ENCODE measurements at regions not wholly inside any gene's neighbourhood (a gene's known extent, or its start where the extent isn't known, plus 50 kb on each side); places are given as distances from the start of the nearest gene placed in this dataset.

DNA sequence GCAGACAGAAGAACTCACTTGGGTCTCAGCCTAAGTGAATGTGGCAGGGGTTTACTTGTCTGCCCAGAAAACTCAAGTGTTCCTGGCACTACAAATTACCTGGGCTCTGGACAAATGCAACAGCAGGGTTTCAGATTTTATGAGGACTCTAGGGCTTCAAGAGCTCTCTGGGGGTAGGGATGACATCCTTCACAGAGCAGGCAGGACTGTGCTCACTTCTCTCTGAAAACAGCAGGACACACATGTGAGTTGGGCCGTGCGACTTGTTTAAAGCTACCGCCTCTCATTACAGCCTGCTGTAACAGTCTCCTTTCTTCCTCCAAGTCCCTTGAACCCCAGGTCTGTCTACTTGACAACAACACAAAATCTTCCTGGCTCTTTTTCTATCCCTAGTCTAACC lies 212.6 kb downstream of the EN1 start:
- H3K79me2 ChIP-seq (ENCODE audit: control insufficient read depth, insufficient read depth, low read length), result no peaks in the 10 kb centered on the region
- POLR2A ChIA-PET, result no interaction called here
- FAIRE-seq, result no peak
- CTCF ChIA-PET (ENCODE audit: low intra/inter-chr PET ratio), result no interaction called here
- no TSS peak for BruUV-seq (replicated peaks)
- H3K9me3 ChIP-seq (replicated peaks; ENCODE audit: control insufficient read depth, insufficient read depth, low read depth, low read length), result no peaks in the 10 kb centered on the region
- no peak overlapping the region for H3K4me3 ChIP-seq
- no peak overlapping the region for H3K27ac ChIP-seq (ENCODE audit: extremely low read depth, low read depth, low read length)
- no peaks in the 10 kb centered on the region for H4K20me1 ChIP-seq (replicated peaks; ENCODE audit: control insufficient read depth, insufficient read depth, low read length)
- H3K9me1 ChIP-seq (ENCODE audit: control insufficient read depth, insufficient read depth, low read length), result no peaks in the 10 kb centered on the region
- no peak overlapping the region for H3K4me2 ChIP-seq (ENCODE audit: insufficient read depth, low read length)
- no peak for TF ChIP-seq ZNF197 (CRISPR knock-in tag; IDR thresholded peaks at IDR 0.05; ENCODE audit: low read depth)
- ATAC-seq, result no peak
- intact Hi-C loops (cut with micrococcal nuclease) (loop anchor here (5.0 kb wide), 1 partner anchor 222 kb away; no protein-coding TSS in a partner anchor), in situ Hi-C loops (cut with MboI) (no loop called here)
- H3K4me1 ChIP-seq (replicated peaks in 1 of 2; ENCODE audit: control insufficient read depth in 2 of 2, insufficient read depth in 2 of 2, low read length in 2 of 2), result no peaks in the 10 kb centered on the region; a peak in 2 of 5 replicates
- no peaks in the 10 kb centered on the region for H3K36me3 ChIP-seq (ENCODE audit: control insufficient read depth, insufficient read depth, low read length)
- peaks cover 2 to 24% of the 10 kb centered on the region in 2 experiments; a peak in 4 of 5 replicates for H3K27me3 ChIP-seq (ENCODE audit: control insufficient read depth in 2 of 2, insufficient read depth in 2 of 2, low read length in 2 of 2)
- no peak for DNase-seq (ENCODE audit: extremely low read depth in 1 of 4, low spot score in 3 of 4)
- 3% methylated on average over 3 of the region's 3 CpGs for WGBS (ENCODE audit: insufficient coverage, low coverage, missing lambda C conversion rate)
- no peak overlapping the region for H2AFZ ChIP-seq (ENCODE audit: low read depth, low read length)
- H3K9ac ChIP-seq (ENCODE audit: insufficient read depth in 1 of 2, low read depth in 2 of 2, low read length in 2 of 2), result no peak overlapping the region

DNA sequence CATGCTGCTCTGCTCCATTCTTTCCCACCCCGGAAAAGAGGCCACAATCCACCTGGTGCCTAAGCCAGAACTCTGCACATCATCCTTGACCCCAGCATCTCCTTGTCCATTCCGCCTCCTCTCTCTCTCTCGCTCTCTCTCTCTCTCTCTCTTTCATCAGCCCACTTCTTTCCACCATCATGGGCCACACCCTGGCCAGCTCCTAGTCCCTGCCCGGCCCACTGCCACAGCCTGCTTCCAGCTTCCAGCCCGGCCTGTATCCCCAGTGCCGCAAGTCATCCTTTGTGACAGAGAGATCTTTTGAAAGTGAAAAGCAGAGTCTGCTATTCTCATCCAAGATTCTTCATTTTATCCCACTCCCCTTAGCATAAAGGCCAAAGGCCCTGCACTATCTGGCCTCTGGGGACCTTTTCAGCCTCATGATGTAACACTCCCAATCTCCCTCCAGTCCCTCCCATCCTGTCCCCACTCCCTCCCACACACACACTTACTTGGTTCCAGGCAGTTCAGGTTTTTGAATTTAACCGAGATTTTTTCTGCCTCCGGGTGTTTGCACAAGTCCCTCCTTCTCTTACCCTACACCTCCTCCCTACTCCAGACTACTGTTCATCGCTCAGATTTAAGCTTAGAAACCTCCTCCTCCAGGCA lies 214.0 kb downstream of the EN1 start:
- Histone ChIP-seq H3K4me3 (no peak overlapping the region), H3K9me3 (replicated peaks; ENCODE audit: control insufficient read depth, insufficient read depth, low read depth, low read length) (no peaks in the 10 kb centered on the region), H3K9me1 (ENCODE audit: control insufficient read depth, insufficient read depth, low read length) (no peaks in the 10 kb centered on the region), H4K20me1 (replicated peaks; ENCODE audit: control insufficient read depth, insufficient read depth, low read length) (no peaks in the 10 kb centered on the region), H3K36me3 (ENCODE audit: control insufficient read depth, insufficient read depth, low read length) (no peaks in the 10 kb centered on the region), H3K79me2 (ENCODE audit: control insufficient read depth, insufficient read depth, low read length) (no peaks in the 10 kb centered on the region), H3K27ac (ENCODE audit: extremely low read depth, low read depth, low read length) (no peak overlapping the region), H3K4me1 (replicated peaks in 1 of 2; ENCODE audit: control insufficient read depth in 2 of 2, insufficient read depth in 2 of 2, low read length in 2 of 2) (no peaks in the 10 kb centered on the region; a peak in 2 of 5 replicates), H3K9ac (ENCODE audit: insufficient read depth in 1 of 2, low read depth in 2 of 2, low read length in 2 of 2) (no peak overlapping the region), H3K27me3 (ENCODE audit: control insufficient read depth in 2 of 2, insufficient read depth in 2 of 2, low read length in 2 of 2) (peaks cover 2 to 24% of the 10 kb centered on the region in 2 experiments; a peak in 4 of 5 replicates), H3K4me2 (ENCODE audit: insufficient read depth, low read length) (no peak overlapping the region), H2AFZ (ENCODE audit: low read depth, low read length) (no peak overlapping the region)
- POLR2A ChIA-PET, result interaction anchor here (0.8 kb wide), 1 partner anchor 546 kb away, joined by 3 read pairs; no protein-coding TSS in a partner anchor
- no peak for DNase-seq (ENCODE audit: extremely low read depth in 1 of 4, low spot score in 3 of 4)
- peak; percentile 47; the same call in 2 of the 3 replicates for ATAC-seq
- CTCF ChIA-PET (ENCODE audit: low intra/inter-chr PET ratio), result no interaction called here
- in situ Hi-C loops (cut with MboI) (no loop called here), intact Hi-C loops (cut with micrococcal nuclease) (loop anchor here (5.0 kb wide), 1 partner anchor 224 kb away; no protein-coding TSS in a partner anchor)
- no peak for FAIRE-seq
- WGBS (ENCODE audit: insufficient coverage, low coverage, missing lambda C conversion rate), result 25% methylated on average over 8 of the region's 9 CpGs
- BruUV-seq (replicated peaks), result no TSS peak
- TF ChIP-seq EGR1 (conservative IDR thresholded peaks at IDR 0.05) (no peak), RCOR1 (IDR thresholded peaks at IDR 0.05; ENCODE audit: borderline replicate concordance in 1 of 2, low read depth in 2 of 2, low read length in 2 of 2) (0 out of 4 replicates have a peak, but pooled peaks of 1 of the 2 experiments have one; percentile 46)

All from K562 (cell line).